Dendritic cell treated with granulocyte-macrophage colony-stimulating factor and Interleukin-4, amounts not matched to agents 40 ng/mL and 50 ng/mL, for 4 days (primary cell): ENCODE measurements at regions not wholly inside any gene's neighbourhood (a gene's known extent, or its start where the extent isn't known, plus 50 kb on each side); places are given as distances from the start of the nearest gene placed in this dataset.

Source experiments
- H3K27ac Mint-ChIP-seq: one replicate; pipeline ENCODE4 v1.8.0; 2022; ENCODE audit warnings: mild to moderate bottlenecking, mixed read lengths
- H3K27me3 Mint-ChIP-seq: one replicate; pipeline ENCODE4 v1.8.0; 2022; ENCODE audit warnings: mild to moderate bottlenecking, mixed read lengths
- H3K36me3 Mint-ChIP-seq: one replicate; pipeline ENCODE4 v1.8.0; 2022; ENCODE audit warnings: low read depth, mixed read lengths
- H3K4me1 Mint-ChIP-seq: one replicate; pipeline ENCODE4 v1.8.0; 2022; ENCODE audit warnings: low read depth, mixed read lengths
- H3K4me3 Mint-ChIP-seq: one replicate; pipeline ENCODE4 v1.8.0; 2022; ENCODE audit warnings: mild to moderate bottlenecking, moderate library complexity, mixed read lengths
- H3K9me3 Mint-ChIP-seq: one replicate; pipeline ENCODE4 v1.8.0; 2022; ENCODE audit warnings: mixed read lengths
- intact Hi-C: fragments of 100-400 bp; cut with micrococcal nuclease; formaldehyde crosslinking; loops from one replicate; pipeline ENCODE4 v1.15.0; 2022

GRCh38 chrX:131727778-131728177 lies 183.9 kb downstream of the OR13H1 start:
- Mint-ChIP-seq H3K27ac (no peak overlapping the region), H3K27me3 (no peaks in the 10 kb centered on the region), H3K4me3 (no peak overlapping the region), H3K4me1 (no peaks in the 10 kb centered on the region), H3K36me3 (no peaks in the 10 kb centered on the region), H3K9me3 (peaks cover 39% of the 10 kb centered on the region)
- intact Hi-C loops: no loop called here

GRCh38 chrX:131728295-131729145 lies 184.6 kb downstream of the OR13H1 start:
- Mint-ChIP-seq H3K4me1 (no peaks in the 10 kb centered on the region), H3K27ac (no peak overlapping the region), H3K27me3 (no peaks in the 10 kb centered on the region), H3K4me3 (no peak overlapping the region), H3K36me3 (no peaks in the 10 kb centered on the region), H3K9me3 (peaks cover 39% of the 10 kb centered on the region)
- intact Hi-C loops: no loop called here

DNA sequence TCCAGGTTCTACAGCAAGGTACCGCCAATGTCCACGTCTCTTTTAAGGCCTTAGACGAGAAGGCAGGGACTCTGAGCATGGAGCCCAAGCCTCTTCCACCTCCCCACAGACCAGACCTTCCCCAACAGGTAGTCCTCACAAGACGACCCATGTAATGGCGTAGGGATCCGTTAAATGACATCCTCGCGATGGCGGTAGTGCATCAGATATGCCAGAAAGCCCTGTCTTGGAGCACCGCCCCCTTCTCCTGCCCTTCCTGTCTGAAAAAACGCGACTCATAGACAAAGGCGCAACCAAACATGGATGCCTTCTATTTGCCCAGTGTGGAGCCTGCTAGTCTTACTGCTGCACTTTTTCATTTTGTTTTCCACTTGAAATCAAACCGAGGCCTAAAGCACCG lies 185.4 kb downstream of the OR13H1 start:
- Mint-ChIP-seq H3K36me3 (peaks cover 4% of the 10 kb centered on the region), H3K9me3 (peaks cover 39% of the 10 kb centered on the region)

DNA sequence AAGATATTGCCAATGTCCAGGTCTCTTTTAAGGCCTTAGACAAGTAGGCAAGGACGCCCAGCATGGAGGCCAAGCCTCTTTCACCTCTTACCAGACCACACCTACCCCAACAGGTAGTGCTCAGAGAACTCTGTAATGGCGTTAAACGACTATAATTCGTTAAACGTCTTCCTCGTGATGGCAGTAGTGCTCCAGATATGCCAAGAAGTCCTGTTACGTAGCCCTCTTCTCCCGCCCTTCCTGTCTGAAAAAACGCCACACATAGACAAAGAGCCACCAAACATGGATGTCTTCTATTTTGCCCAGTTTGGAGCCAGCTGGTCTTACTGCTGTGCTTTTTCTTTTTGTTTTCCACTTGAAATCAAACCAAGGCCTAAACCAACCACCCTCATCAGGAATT lies 190.7 kb downstream of the OR13H1 start:
- Mint-ChIP-seq H3K27me3 (no peaks in the 10 kb centered on the region), H3K36me3 (peaks cover 4% of the 10 kb centered on the region), H3K9me3 (peaks cover 4% of the 10 kb centered on the region), H3K27ac (no peak overlapping the region), H3K4me3 (no peak overlapping the region), H3K4me1 (no peaks in the 10 kb centered on the region)
- intact Hi-C loops: no loop called here

More for the DNA sequence above, 185.4 kb downstream of the OR13H1 start:
- intact Hi-C loops: no loop called here
- Mint-ChIP-seq H3K27ac (no peak overlapping the region), H3K4me3 (no peak overlapping the region), H3K27me3 (no peaks in the 10 kb centered on the region), H3K4me1 (no peaks in the 10 kb centered on the region)

- H3K9me3 Mint-ChIP-seq: peaks cover 6% of the 10 kb centered on the region
- intact Hi-C loops: no loop called here
- no peaks in the 10 kb centered on the region for H3K27me3 Mint-ChIP-seq
- peaks cover 4% of the 10 kb centered on the region for H3K36me3 Mint-ChIP-seq
- H3K4me1 Mint-ChIP-seq: no peaks in the 10 kb centered on the region
- no peak overlapping the region for H3K4me3 Mint-ChIP-seq
- H3K27ac Mint-ChIP-seq: no peak overlapping the region
Measured at GRCh38 chrX:131735127-131735526, 191.3 kb downstream of the OR13H1 start.

GRCh38 chrX:131739823-131740222 lies 195.9 kb downstream of the OR13H1 start:
- Mint-ChIP-seq H3K9me3 (peaks cover 20% of the 10 kb centered on the region), H3K4me1 (no peaks in the 10 kb centered on the region), H3K27me3 (no peaks in the 10 kb centered on the region), H3K36me3 (peaks cover 11% of the 10 kb centered on the region), H3K4me3 (no peak overlapping the region), H3K27ac (no peak overlapping the region)
- intact Hi-C loops: no loop called here

DNA sequence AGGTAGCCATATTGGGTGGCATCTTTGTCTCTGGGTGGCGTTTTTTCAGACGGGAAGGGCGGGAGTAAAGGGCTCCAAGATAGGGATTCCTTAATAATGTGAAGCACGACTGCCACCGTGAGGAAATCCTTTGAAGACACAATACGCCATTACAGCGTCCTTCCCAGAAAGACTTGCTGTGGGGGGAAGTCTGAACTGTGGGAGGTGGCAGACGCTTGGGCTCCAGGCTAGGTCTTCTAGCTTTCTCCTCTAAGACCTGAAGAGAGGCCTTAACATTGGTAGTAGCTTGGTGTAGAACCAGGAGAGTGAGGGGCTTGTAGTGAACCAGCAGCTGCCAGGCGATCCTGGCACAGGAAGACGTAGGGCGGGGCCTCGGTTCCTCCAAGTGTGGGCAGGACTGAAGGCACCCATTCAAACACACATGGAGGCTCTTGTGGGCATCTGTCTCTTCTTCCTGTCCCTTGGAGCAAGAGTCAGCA lies 197.3 kb downstream of the OR13H1 start:
- intact Hi-C loops: no loop called here
- no peaks in the 10 kb centered on the region for H3K27me3 Mint-ChIP-seq
- no peak overlapping the region for H3K27ac Mint-ChIP-seq

GRCh38 chrX:131745942-131746489 lies 202.1 kb downstream of the OR13H1 start:
- Mint-ChIP-seq H3K27me3 (no peaks in the 10 kb centered on the region), H3K36me3 (peaks cover 31% of the 10 kb centered on the region), H3K4me1 (no peaks in the 10 kb centered on the region), H3K9me3 (peaks cover 22% of the 10 kb centered on the region), H3K27ac (no peak overlapping the region), H3K4me3 (no peak overlapping the region)
- intact Hi-C loops: no loop called here

More for the DNA sequence above, 197.3 kb downstream of the OR13H1 start:
- H3K9me3 Mint-ChIP-seq: peaks cover 22% of the 10 kb centered on the region
- peaks cover 15% of the 10 kb centered on the region for H3K36me3 Mint-ChIP-seq
- H3K4me3 Mint-ChIP-seq: no peak overlapping the region
- no peaks in the 10 kb centered on the region for H3K4me1 Mint-ChIP-seq

DNA sequence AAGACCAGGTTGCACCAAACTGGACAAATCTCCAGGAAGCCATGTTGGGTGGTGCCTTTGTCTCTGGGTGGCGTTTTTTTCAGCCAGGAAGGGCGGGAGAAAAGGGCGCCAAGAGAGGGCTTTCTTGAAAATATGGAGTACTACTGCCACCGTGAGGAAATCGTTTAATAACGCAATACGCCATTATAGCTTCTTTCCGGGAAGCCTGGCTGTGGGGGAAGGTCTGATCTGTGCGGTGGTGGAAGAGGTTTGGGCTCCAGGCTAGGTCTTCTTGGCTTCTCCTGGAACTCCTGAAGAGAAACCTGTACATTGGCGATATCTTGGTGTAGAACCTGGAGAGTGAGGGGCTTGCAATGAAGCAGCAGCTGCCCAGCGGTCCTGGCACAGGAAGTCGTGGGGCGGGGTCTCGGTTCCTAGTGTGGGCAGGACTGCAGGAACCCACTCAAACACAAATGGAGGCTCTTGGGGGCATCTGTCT lies 202.7 kb downstream of the OR13H1 start:
- Mint-ChIP-seq H3K4me3 (no peak overlapping the region), H3K4me1 (no peaks in the 10 kb centered on the region), H3K27me3 (no peaks in the 10 kb centered on the region), H3K27ac (no peak overlapping the region), H3K36me3 (peaks cover 27% of the 10 kb centered on the region), H3K9me3 (peaks cover 17% of the 10 kb centered on the region)
- intact Hi-C loops: no loop called here

DNA sequence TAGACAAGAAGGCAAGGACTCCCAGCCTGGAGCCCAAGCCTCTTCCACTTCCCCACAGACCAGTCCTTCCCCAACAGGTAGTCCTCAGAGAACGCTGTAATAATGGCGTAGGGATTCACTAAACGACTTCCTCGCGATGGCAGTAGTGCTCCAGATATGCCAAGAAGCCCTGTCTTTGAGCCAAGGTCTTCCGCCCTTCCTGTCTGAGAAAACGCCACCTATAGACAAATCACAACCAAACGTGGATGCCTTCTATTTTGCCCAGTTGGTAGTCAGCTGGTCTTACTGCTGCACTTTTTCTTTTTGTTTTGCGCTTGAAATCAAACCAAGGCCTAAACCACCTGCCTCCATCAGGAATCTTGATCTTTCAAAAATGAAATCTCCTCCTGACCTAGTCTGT lies 203.3 kb downstream of the OR13H1 start:
- peaks cover 28% of the 10 kb centered on the region for H3K36me3 Mint-ChIP-seq
- intact Hi-C loops: no loop called here
- H3K4me3 Mint-ChIP-seq: no peak overlapping the region
- H3K27me3 Mint-ChIP-seq: no peaks in the 10 kb centered on the region
- no peak overlapping the region for H3K27ac Mint-ChIP-seq
- no peaks in the 10 kb centered on the region for H3K4me1 Mint-ChIP-seq
- H3K9me3 Mint-ChIP-seq: peaks cover 19% of the 10 kb centered on the region

GRCh38 chrX:131752493-131753198 lies 208.8 kb downstream of the OR13H1 start:
- intact Hi-C loops: no loop called here
- Mint-ChIP-seq H3K27ac (no peak overlapping the region), H3K9me3 (peaks cover 9% of the 10 kb centered on the region), H3K4me1 (no peaks in the 10 kb centered on the region), H3K36me3 (peaks cover 30% of the 10 kb centered on the region), H3K4me3 (no peak overlapping the region), H3K27me3 (no peaks in the 10 kb centered on the region)

GRCh38 chrX:131762802-131763234 lies 218.9 kb downstream of the OR13H1 start:
- intact Hi-C loops: no loop called here
- no peak overlapping the region for H3K4me3 Mint-ChIP-seq
- peaks cover 9% of the 10 kb centered on the region for H3K9me3 Mint-ChIP-seq
- H3K4me1 Mint-ChIP-seq: no peaks in the 10 kb centered on the region
- H3K27ac Mint-ChIP-seq: no peak overlapping the region
- H3K36me3 Mint-ChIP-seq: no peaks in the 10 kb centered on the region
- no peaks in the 10 kb centered on the region for H3K27me3 Mint-ChIP-seq

- H3K4me1 Mint-ChIP-seq: no peaks in the 10 kb centered on the region
- no peak overlapping the region for H3K4me3 Mint-ChIP-seq
- H3K27me3 Mint-ChIP-seq: no peaks in the 10 kb centered on the region
- peaks cover 9% of the 10 kb centered on the region for H3K9me3 Mint-ChIP-seq
- no peak overlapping the region for H3K27ac Mint-ChIP-seq
- H3K36me3 Mint-ChIP-seq: no peaks in the 10 kb centered on the region
- intact Hi-C loops: no loop called here
Measured at GRCh38 chrX:131763674-131764073, 219.8 kb downstream of the OR13H1 start.

- Mint-ChIP-seq H3K4me1 (no peaks in the 10 kb centered on the region), H3K27ac (no peak overlapping the region), H3K27me3 (no peaks in the 10 kb centered on the region), H3K4me3 (no peak overlapping the region), H3K9me3 (peaks cover 9% of the 10 kb centered on the region), H3K36me3 (no peaks in the 10 kb centered on the region)
- intact Hi-C loops: no loop called here
Measured at GRCh38 chrX:131764216-131764615, 220.3 kb downstream of the OR13H1 start.
